ENCODE measurements at regions not wholly inside any gene's neighbourhood (a gene's known extent, or its start where the extent isn't known, plus 50 kb on each side); places are given as distances from the start of the nearest gene placed in this dataset.

DNA sequence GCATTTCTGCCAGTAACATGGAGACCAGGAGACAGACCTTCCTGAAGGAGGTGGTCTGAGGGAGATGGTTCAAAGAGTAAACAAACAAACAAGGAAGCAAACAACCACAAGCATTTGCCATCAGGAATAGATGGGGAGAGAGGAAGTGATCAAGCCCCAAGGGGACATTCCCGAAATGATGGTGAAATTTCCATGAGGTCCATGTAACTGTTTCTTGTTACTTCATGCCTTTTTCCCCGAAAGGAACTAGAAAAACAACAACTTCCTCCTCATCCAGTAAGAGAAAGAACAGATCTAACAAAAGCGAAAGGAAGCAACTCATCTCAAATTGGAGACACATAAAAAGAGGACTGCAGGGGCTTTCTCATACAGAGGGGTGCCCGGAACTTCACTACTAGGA lies 152.5 kb upstream of the ZNF32 start:
- Histone ChIP-seq H3K4me3 (ENCODE audit: low read depth in 1 of 2, low read length in 2 of 2) (no peak overlapping the region), H4K20me1 (ENCODE audit: insufficient read depth, low read length) (no peaks in the 10 kb centered on the region), H3K36me3 (ENCODE audit: insufficient read depth, low read length) (no peaks in the 10 kb centered on the region), H3K9me3 (ENCODE audit: insufficient read depth, low read length, severe bottlenecking) (no peaks in the 10 kb centered on the region), H3K79me2 (ENCODE audit: insufficient read depth, low read length) (no peaks in the 10 kb centered on the region), H3K4me1 (ENCODE audit: insufficient read depth, low read length) (no peaks in the 10 kb centered on the region), H3K27me3 (ENCODE audit: insufficient read depth, low read length, poor library complexity) (no peaks in the 10 kb centered on the region), H3K9ac (ENCODE audit: low read depth, low read length) (no peak overlapping the region), H3K4me2 (ENCODE audit: insufficient read depth, low read length) (no peak overlapping the region), H3K27ac (ENCODE audit: low read length) (no peak overlapping the region), H2AFZ (ENCODE audit: low read depth, low read length) (no peak overlapping the region)
- no peak for TF ChIP-seq EZH2 (IDR thresholded peaks at IDR 0.05; ENCODE audit: borderline replicate concordance, low read depth, low read length, severe bottlenecking)
- TF ChIP-seq, protein P1, sequence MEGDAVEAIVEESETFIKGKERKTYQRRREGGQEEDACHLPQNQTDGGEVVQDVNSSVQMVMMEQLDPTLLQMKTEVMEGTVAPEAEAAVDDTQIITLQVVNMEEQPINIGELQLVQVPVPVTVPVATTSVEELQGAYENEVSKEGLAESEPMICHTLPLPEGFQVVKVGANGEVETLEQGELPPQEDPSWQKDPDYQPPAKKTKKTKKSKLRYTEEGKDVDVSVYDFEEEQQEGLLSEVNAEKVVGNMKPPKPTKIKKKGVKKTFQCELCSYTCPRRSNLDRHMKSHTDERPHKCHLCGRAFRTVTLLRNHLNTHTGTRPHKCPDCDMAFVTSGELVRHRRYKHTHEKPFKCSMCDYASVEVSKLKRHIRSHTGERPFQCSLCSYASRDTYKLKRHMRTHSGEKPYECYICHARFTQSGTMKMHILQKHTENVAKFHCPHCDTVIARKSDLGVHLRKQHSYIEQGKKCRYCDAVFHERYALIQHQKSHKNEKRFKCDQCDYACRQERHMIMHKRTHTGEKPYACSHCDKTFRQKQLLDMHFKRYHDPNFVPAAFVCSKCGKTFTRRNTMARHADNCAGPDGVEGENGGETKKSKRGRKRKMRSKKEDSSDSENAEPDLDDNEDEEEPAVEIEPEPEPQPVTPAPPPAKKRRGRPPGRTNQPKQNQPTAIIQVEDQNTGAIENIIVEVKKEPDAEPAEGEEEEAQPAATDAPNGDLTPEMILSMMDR (IDR thresholded peaks at IDR 0.05; ENCODE audit: borderline replicate concordance, extremely low read depth, low read length, poor library complexity, severe bottlenecking), result no peak
- no peak for DNase-seq
- ATAC-seq (ENCODE audit: insufficient read depth, low read depth), result no peak

- no peaks in the 10 kb centered on the region for H3K9me3 ChIP-seq (ENCODE audit: insufficient read depth, low read length, severe bottlenecking)
- H3K27me3 ChIP-seq (ENCODE audit: insufficient read depth, low read length, poor library complexity), result no peaks in the 10 kb centered on the region
- TF ChIP-seq EZH2 (IDR thresholded peaks at IDR 0.05; ENCODE audit: borderline replicate concordance, low read depth, low read length, severe bottlenecking), result no peak
- TF ChIP-seq, protein P1 (IDR thresholded peaks at IDR 0.05; ENCODE audit: borderline replicate concordance, extremely low read depth, low read length, poor library complexity, severe bottlenecking), result no peak
- no peaks in the 10 kb centered on the region for H3K4me1 ChIP-seq (ENCODE audit: insufficient read depth, low read length)
- no peak overlapping the region for H3K27ac ChIP-seq (ENCODE audit: low read length)
- no peaks in the 10 kb centered on the region for H3K79me2 ChIP-seq (ENCODE audit: insufficient read depth, low read length)
- ATAC-seq (ENCODE audit: insufficient read depth, low read depth) (no peak), DNase-seq (no peak)
- H3K36me3 ChIP-seq (ENCODE audit: insufficient read depth, low read length), result no peaks in the 10 kb centered on the region
- no peak overlapping the region for H3K4me2 ChIP-seq (ENCODE audit: insufficient read depth, low read length)
- H3K9ac ChIP-seq (ENCODE audit: low read depth, low read length), result no peak overlapping the region
- H3K4me3 ChIP-seq (ENCODE audit: low read depth in 1 of 2, low read length in 2 of 2), result no peak overlapping the region
- no peaks in the 10 kb centered on the region for H4K20me1 ChIP-seq (ENCODE audit: insufficient read depth, low read length)
- H2AFZ ChIP-seq (ENCODE audit: low read depth, low read length), result no peak overlapping the region
Measured at GRCh38 chr10:43796781-43797180, 148.1 kb upstream of the ZNF32 start.

- Histone ChIP-seq H2AFZ (ENCODE audit: low read depth, low read length) (no peak overlapping the region), H3K79me2 (ENCODE audit: insufficient read depth, low read length) (no peaks in the 10 kb centered on the region), H3K9ac (ENCODE audit: low read depth, low read length) (no peak overlapping the region), H3K27ac (ENCODE audit: low read length) (no peak overlapping the region), H3K27me3 (ENCODE audit: insufficient read depth, low read length, poor library complexity) (no peaks in the 10 kb centered on the region), H3K9me3 (ENCODE audit: insufficient read depth, low read length, severe bottlenecking) (no peaks in the 10 kb centered on the region), H3K36me3 (ENCODE audit: insufficient read depth, low read length) (no peaks in the 10 kb centered on the region), H4K20me1 (ENCODE audit: insufficient read depth, low read length) (no peaks in the 10 kb centered on the region), H3K4me1 (ENCODE audit: insufficient read depth, low read length) (no peaks in the 10 kb centered on the region), H3K4me3 (ENCODE audit: low read depth in 1 of 2, low read length in 2 of 2) (no peak overlapping the region), H3K4me2 (ENCODE audit: insufficient read depth, low read length) (no peak overlapping the region)
- no peak for DNase-seq
- no peak for ATAC-seq (ENCODE audit: insufficient read depth, low read depth)
- no peak for TF ChIP-seq EZH2 (IDR thresholded peaks at IDR 0.05; ENCODE audit: borderline replicate concordance, low read depth, low read length, severe bottlenecking)
- TF ChIP-seq, protein P1 (IDR thresholded peaks at IDR 0.05; ENCODE audit: borderline replicate concordance, extremely low read depth, low read length, poor library complexity, severe bottlenecking), result no peak
Measured at GRCh38 chr10:43795639-43796038, 147.0 kb upstream of the ZNF32 start.

GRCh38 chr10:43795093-43795492 lies 146.4 kb upstream of the ZNF32 start:
- Histone ChIP-seq H3K27ac (ENCODE audit: low read length) (no peak overlapping the region), H3K4me3 (ENCODE audit: low read depth in 1 of 2, low read length in 2 of 2) (no peak overlapping the region), H3K36me3 (ENCODE audit: insufficient read depth, low read length) (no peaks in the 10 kb centered on the region), H3K4me1 (ENCODE audit: insufficient read depth, low read length) (no peaks in the 10 kb centered on the region), H4K20me1 (ENCODE audit: insufficient read depth, low read length) (no peaks in the 10 kb centered on the region), H3K79me2 (ENCODE audit: insufficient read depth, low read length) (no peaks in the 10 kb centered on the region), H3K9me3 (ENCODE audit: insufficient read depth, low read length, severe bottlenecking) (no peaks in the 10 kb centered on the region), H3K9ac (ENCODE audit: low read depth, low read length) (no peak overlapping the region), H2AFZ (ENCODE audit: low read depth, low read length) (no peak overlapping the region), H3K4me2 (ENCODE audit: insufficient read depth, low read length) (no peak overlapping the region), H3K27me3 (ENCODE audit: insufficient read depth, low read length, poor library complexity) (no peaks in the 10 kb centered on the region)
- no peak for TF ChIP-seq EZH2 (IDR thresholded peaks at IDR 0.05; ENCODE audit: borderline replicate concordance, low read depth, low read length, severe bottlenecking)
- TF ChIP-seq, protein P1 (IDR thresholded peaks at IDR 0.05; ENCODE audit: borderline replicate concordance, extremely low read depth, low read length, poor library complexity, severe bottlenecking), result no peak
- no peak for ATAC-seq (ENCODE audit: insufficient read depth, low read depth)
- no peak for DNase-seq
